Heart right ventricle (tissue), 16 donors: ENCODE measurements at regions not wholly inside any gene's neighbourhood (a gene's known extent, or its start where the extent isn't known, plus 50 kb on each side); places are given as distances from the start of the nearest gene placed in this dataset.

ENCODE experiments used
- ATAC-seq, 8 donors: fragments of 200-7000 bp; cut with Tn5 transposase; one replicate each; pipeline ENCODE4 v1.9.1; 2020; ENCODE audit warnings: mild to moderate bottlenecking in 8 of 8, moderate library complexity in 8 of 8, moderate number of reproducible peaks in 1 of 8
- DNase-seq, 2 donors: peaks; one replicate each; pipeline ENCODE4 v3.0.0-alpha.2; 2020
- H3K27ac ChIP-seq, 10 donors: fragments of 200-600 bp; sonication (generic) in 2 of 10; one replicate each; pipeline versions ENCODE4 v1.5.0 to v1.8.0; 2020 to 2022; ENCODE audit warnings: mild to moderate bottlenecking in 3 of 10
- H3K27me3 ChIP-seq, 7 donors: fragments of 200-600 bp; one replicate each; pipeline ENCODE4 v1.8.0; 2021 to 2022; ENCODE audit warnings: mild to moderate bottlenecking in 2 of 7
- H3K36me3 ChIP-seq, 9 donors: fragments of 200-600 bp; sonication (generic) in 1 of 9; one replicate each; pipeline versions ENCODE4 v1.5.0 to v1.8.0; 2020 to 2022; ENCODE audit warnings: mild to moderate bottlenecking in 2 of 9
- H3K4me1 ChIP-seq, 9 donors: fragments of 200-600 bp; sonication (generic) in 1 of 9; one replicate each; pipeline versions ENCODE4 v1.5.0 to v1.8.0; 2020 to 2022; ENCODE audit warnings: mild to moderate bottlenecking in 4 of 9
- H3K4me3 ChIP-seq, 10 donors: fragments of 200-600 bp; sonication (generic) in 2 of 10; one replicate each; pipeline versions ENCODE4 v1.5.0 to v1.8.0; 2020 to 2022; ENCODE audit warnings: mild to moderate bottlenecking in 7 of 10, moderate library complexity in 2 of 10
- H3K9me3 ChIP-seq, 11 donors: fragments of 200-600 bp in 10 of 11; sonication (generic) in 2 of 11; one replicate each; pipeline versions ENCODE4 v1.5.0 to v1.8.0; 2013 to 2022; ENCODE audit warnings: mild to moderate bottlenecking in 2 of 11, control low read depth in 1 of 11, moderate library complexity in 1 of 11
- WGBS, 2 donors: extraction: QIAGEN DNeasy Blood & Tissue Kit; methylation state at CpG; one replicate each; pipeline ENCODE4 v1.1.7; 2013; ENCODE audit warnings: inconsistent platforms in 1 of 2; 5-methylcytosine and 5-hydroxymethylcytosine counted together
- intact Hi-C, 10 donors: fragments of 100-400 bp; cut with DNase I; formaldehyde crosslinking; loops; one replicate each; pipeline versions ENCODE4 v1.11.1 to v1.14.2; 2022
- TF ChIP-seq, protein P1 (sequence below), 9 donors: fragments of 200-600 bp; sonication (generic) in 2 of 9; IDR thresholded peaks; one replicate each; pipeline versions ENCODE4 v1.5.0 to v1.8.0; 2021 to 2022; ENCODE audit warnings: antibody characterized with exemption in 9 of 9, mild to moderate bottlenecking in 5 of 9, moderate library complexity in 1 of 9
- donor health status: Arrhythmogenic right ventricular cardiomyopathy.
- donor health status: ischemic (EF 13 %, LVEDD 7.1; RV severe dilation, severe dysfunction).
- donor health status: healthy with polysubstance abuse.
- donor health status: DM: no; HTN: yes; CAD: no.
- donor health status: DM: no; HTN: no; CAD: no.
- donor health status: ischemic (EF 25% LVEDD 6.9; RV normal size, moderate dysfunction).
- donor health status: ischemic (EF 25% LVEDD 5.7; RV mildly dilated, moderate dysfunction).
- donor health status: healthy.
- donor health status: DM: yes; HTN: yes; CAD: no.
- donor health status: Ischemic cardiomyopathy.
- donor health status: ischemic (EF 35%, LVEDD 5.7; RV mildly dilated, moderate dysfunction).
- donor health status: nonischemic (EF 11% LVEDD 7.7; RV severe dilation, severe dysfunction).
- donor health status: DM: yes; HTN: yes; CAD: no.
- donor health status: PGD.
- donor health status: ischemic (EF 29% LVEDD 5.4; RV normal size, mild dysfunction).
- donor health status: nonischemic (EF 23%, LVEDD 6.1; RV moderate dilation, normal function).

GRCh38 chr1:56202796-56203492, 376.4 kb downstream of the PLPP3 start:
- Histone ChIP-seq H3K27ac (no peak overlapping the region), H3K9me3 (peaks cover 0 to 20% (median 9%) of the 10 kb centered on the region in 11 donors), H3K4me1 (peaks cover 0 to 27% (median 10%) of the 10 kb centered on the region in 9 donors), H3K36me3 (no peaks in the 10 kb centered on the region), H3K27me3 (no peaks in the 10 kb centered on the region), H3K4me3 (no peak overlapping the region)
- WGBS, 2 donors: 67 to 80% methylated on average over 5 of the region's 5 CpGs
- ATAC-seq (no peak), DNase-seq (no peak)
- TF ChIP-seq, protein P1, sequence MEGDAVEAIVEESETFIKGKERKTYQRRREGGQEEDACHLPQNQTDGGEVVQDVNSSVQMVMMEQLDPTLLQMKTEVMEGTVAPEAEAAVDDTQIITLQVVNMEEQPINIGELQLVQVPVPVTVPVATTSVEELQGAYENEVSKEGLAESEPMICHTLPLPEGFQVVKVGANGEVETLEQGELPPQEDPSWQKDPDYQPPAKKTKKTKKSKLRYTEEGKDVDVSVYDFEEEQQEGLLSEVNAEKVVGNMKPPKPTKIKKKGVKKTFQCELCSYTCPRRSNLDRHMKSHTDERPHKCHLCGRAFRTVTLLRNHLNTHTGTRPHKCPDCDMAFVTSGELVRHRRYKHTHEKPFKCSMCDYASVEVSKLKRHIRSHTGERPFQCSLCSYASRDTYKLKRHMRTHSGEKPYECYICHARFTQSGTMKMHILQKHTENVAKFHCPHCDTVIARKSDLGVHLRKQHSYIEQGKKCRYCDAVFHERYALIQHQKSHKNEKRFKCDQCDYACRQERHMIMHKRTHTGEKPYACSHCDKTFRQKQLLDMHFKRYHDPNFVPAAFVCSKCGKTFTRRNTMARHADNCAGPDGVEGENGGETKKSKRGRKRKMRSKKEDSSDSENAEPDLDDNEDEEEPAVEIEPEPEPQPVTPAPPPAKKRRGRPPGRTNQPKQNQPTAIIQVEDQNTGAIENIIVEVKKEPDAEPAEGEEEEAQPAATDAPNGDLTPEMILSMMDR (IDR thresholded peaks at IDR 0.05): no peak
- intact Hi-C loops: loop anchor here in 1 of 10 donors (10.0 kb wide), 1 partner anchor 82 kb away; no protein-coding TSS in a partner anchor

DNA sequence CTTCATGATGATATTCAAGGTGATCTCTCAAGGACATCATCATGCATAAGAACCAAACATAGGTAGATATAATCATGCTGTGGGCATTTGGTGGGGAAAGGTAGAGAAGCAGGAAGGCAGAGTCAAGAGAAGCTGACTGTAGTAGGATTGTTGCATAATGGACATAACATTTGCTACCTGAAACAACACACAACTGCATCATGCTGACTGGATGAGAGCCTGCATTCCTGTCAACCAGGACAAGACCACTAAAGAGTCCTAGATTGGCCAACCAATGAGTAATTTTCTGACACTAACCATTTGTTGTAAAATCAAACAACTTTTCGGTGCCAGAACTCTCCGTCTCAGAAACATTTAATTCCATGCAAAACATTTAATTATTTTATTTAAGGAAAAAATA, 377.2 kb downstream of the PLPP3 start:
- Histone ChIP-seq H3K4me1 (peaks cover 0 to 34% (median 16%) of the 10 kb centered on the region in 9 donors), H3K9me3 (peaks cover 0 to 12% (median 7%) of the 10 kb centered on the region in 11 donors), H3K4me3 (no peak overlapping the region), H3K27ac (no peak overlapping the region), H3K27me3 (no peaks in the 10 kb centered on the region), H3K36me3 (no peaks in the 10 kb centered on the region)
- TF ChIP-seq, protein P1 (IDR thresholded peaks at IDR 0.05): no peak
- WGBS, 2 donors: 95 to 97% methylated on average over 2 of the region's 2 CpGs
- intact Hi-C loops: loop anchor here in 1 of 10 donors (10.0 kb wide), 1 partner anchor 83 kb away; no protein-coding TSS in a partner anchor
- ATAC-seq (no peak), DNase-seq (no peak)

- 66 to 72% methylated on average over 2 of the region's 2 CpGs for WGBS, 2 donors
- TF ChIP-seq, protein P1 (IDR thresholded peaks at IDR 0.05): no peak
- H3K4me3 ChIP-seq: no peak overlapping the region
- H3K9me3 ChIP-seq: no peaks in the 10 kb centered on the region
- ATAC-seq (peak in 2 of 8 donors; percentile 19 to 62), DNase-seq (no peak)
- no peaks in the 10 kb centered on the region for H3K27me3 ChIP-seq
- peaks cover 0 to 47% (median 19%) of the 10 kb centered on the region in 9 donors for H3K4me1 ChIP-seq
- no peak overlapping the region for H3K27ac ChIP-seq
- H3K36me3 ChIP-seq: no peaks in the 10 kb centered on the region
- intact Hi-C loops: loop anchor here in 1 of 10 donors (10.0 kb wide), 1 partner anchor 84 kb away; no protein-coding TSS in a partner anchor
These were observed 378.5 kb downstream of the PLPP3 start for GRCh38 chr1:56200896-56201295.

DNA sequence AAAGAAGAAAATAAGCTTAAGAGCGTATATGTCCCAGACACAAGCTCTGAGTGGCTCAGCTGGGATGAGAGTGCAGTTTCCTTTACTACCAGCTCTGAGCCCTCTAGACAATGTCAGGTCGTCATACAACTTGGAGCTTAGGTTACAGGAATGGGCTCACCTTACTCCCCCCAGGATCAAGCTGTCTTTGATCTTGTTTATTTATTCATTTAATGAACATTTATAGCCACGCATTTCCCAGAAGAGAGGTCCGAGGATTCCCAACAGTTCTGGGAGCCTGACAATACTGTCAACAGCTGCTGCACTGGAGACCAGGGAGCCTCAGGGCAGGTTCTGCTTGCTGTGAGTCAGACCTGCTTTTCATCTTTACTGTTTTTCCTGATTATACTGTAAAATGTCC, 378.9 kb downstream of the PLPP3 start:
- no peak overlapping the region for H3K27ac ChIP-seq
- H3K27me3 ChIP-seq: no peaks in the 10 kb centered on the region
- ATAC-seq (no peak), DNase-seq (no peak)
- peaks cover 0 to 50% (median 21%) of the 10 kb centered on the region in 9 donors for H3K4me1 ChIP-seq
- TF ChIP-seq, protein P1 (IDR thresholded peaks at IDR 0.05): no peak
- intact Hi-C loops: loop anchor here in 1 of 10 donors (10.0 kb wide), 1 partner anchor 84 kb away; no protein-coding TSS in a partner anchor
- H3K9me3 ChIP-seq: no peaks in the 10 kb centered on the region
- no peak overlapping the region for H3K4me3 ChIP-seq
- H3K36me3 ChIP-seq: no peaks in the 10 kb centered on the region
- 75 to 79% methylated on average over 4 of the region's 4 CpGs for WGBS, 2 donors
